Stimulated activated CD4-positive, alpha-beta T cell treated with anti-CD3 and anti-CD28 coated beads, Interleukin-15, amount 100 ng/mL, for 24 hours (primary cell): ENCODE measurements at regions not wholly inside any gene's neighbourhood (a gene's known extent, or its start where the extent isn't known, plus 50 kb on each side); places are given as distances from the start of the nearest gene placed in this dataset.

Experiments
- DNase-seq: peaks from one replicate; pipeline ENCODE4 v3.0.0-alpha.2; 2020

- DNase-seq: peak; percentile 53
Measured at GRCh38 chr18:70464343-70465114, 175.7 kb downstream of the SOCS6 start.

- no peak for DNase-seq
Measured at GRCh38 chr18:70463085-70463484, 174.2 kb downstream of the SOCS6 start.

GRCh38 chr18:70462078-70462439, 173.2 kb downstream of the SOCS6 start:
- no peak for DNase-seq

- no peak for DNase-seq
Measured at GRCh38 chr18:70461323-70462077, 172.7 kb downstream of the SOCS6 start.

GRCh38 chr18:70459731-70460130, 170.9 kb downstream of the SOCS6 start:
- no peak for DNase-seq

- no peak for DNase-seq
Measured at GRCh38 chr18:70459251-70459650, 170.4 kb downstream of the SOCS6 start.

GRCh38 chr18:70457788-70458187, 168.9 kb downstream of the SOCS6 start:
- no peak for DNase-seq

- no peak for DNase-seq
Measured at GRCh38 chr18:70457223-70457622, 168.4 kb downstream of the SOCS6 start.

- DNase-seq: no peak
Measured at GRCh38 chr18:70456376-70456775, 167.5 kb downstream of the SOCS6 start.

GRCh38 chr18:70455731-70456130, 166.9 kb downstream of the SOCS6 start:
- DNase-seq: no peak

GRCh38 chr18:70454704-70455322, 166.0 kb downstream of the SOCS6 start:
- peak; percentile 36 for DNase-seq

- no peak for DNase-seq
Measured at GRCh38 chr18:70453058-70453775, 164.4 kb downstream of the SOCS6 start.

GRCh38 chr18:70452501-70452900, 163.7 kb downstream of the SOCS6 start:
- DNase-seq: no peak

GRCh38 chr18:70450426-70451253, 161.8 kb downstream of the SOCS6 start:
- no peak for DNase-seq

- DNase-seq: no peak
Measured at GRCh38 chr18:70448588-70448987, 159.7 kb downstream of the SOCS6 start.

GRCh38 chr18:70446063-70446462, 157.2 kb downstream of the SOCS6 start:
- no peak for DNase-seq

GRCh38 chr18:70442933-70443332, 154.1 kb downstream of the SOCS6 start:
- DNase-seq: no peak

GRCh38 chr18:70432804-70433400, 144.1 kb downstream of the SOCS6 start:
- no peak for DNase-seq

- DNase-seq: no peak
Measured at GRCh38 chr18:70431203-70431624, 142.4 kb downstream of the SOCS6 start.

- DNase-seq: no peak
Measured at GRCh38 chr18:70430501-70431173, 141.8 kb downstream of the SOCS6 start.

- DNase-seq: no peak
Measured at GRCh38 chr18:70429847-70430500, 141.1 kb downstream of the SOCS6 start.
